GM12864 (cell line): ENCODE measurements at regions not wholly inside any gene's neighbourhood (a gene's known extent, or its start where the extent isn't known, plus 50 kb on each side); places are given as distances from the start of the nearest gene placed in this dataset.
"Not testable (repeated sequence)": the region's sequence is repeated elsewhere in the genome, so short reads cannot be mapped to it uniquely, and the experiment has no call there.

ENCODE experiments used
- DNase-seq: peaks from one replicate; pipeline ENCODE4 v3.0.0-alpha.2; 2011; ENCODE audit warnings: low read depth
- H3K4me3 ChIP-seq: 2 replicates; pipeline ENCODE4 v1.5.1; 2011; ENCODE audit warnings: mild to moderate bottlenecking, low read depth, low read length, control low read depth
- CTCF ChIP-seq: IDR thresholded peaks from 2 replicates; pipeline ENCODE4 v1.5.1; 2011; ENCODE audit warnings: low read depth, mild to moderate bottlenecking, moderate library complexity, low read length, control low read depth, inconsistent platforms; ENCODE audit errors: missing control alignments

DNA sequence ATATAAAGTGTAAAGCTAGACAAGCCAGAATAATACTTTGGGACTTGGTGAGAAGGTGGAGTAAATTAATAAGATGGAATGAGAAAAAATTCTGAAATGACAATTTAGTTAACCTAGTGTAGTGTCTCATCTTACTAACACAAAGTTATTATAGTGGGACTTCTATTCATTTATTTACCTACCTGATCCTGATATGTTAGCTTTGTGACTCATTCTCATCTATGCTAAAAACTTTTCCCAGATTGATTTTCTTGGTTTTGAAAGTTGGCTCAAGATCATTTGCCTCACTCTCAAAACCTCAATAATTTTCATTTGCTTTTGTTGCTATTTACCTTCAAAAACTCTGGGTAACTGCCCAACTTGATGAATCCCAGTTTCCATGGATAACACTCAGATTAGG lies 698.6 kb downstream of the SH3BGRL start:
- DNase-seq: no peak

DNA sequence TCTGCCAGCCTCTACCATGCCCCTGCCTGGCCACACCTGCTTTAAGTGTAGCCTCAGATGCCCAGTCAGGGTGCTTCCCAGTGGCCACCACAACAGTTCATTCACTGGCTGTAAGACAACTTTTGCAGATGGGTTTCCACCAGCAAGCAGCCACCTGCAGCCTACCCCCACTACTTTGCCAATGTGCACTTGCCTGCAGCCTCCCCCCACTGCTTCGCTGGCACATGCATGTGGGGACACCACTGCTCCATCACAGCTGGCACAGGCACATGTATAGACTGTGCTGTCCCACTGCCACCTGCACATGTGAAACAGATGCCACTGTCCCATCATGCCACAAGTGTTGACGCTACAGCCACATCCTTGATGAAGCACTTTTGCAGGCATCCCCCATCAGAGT lies 723.9 kb downstream of the SH3BGRL start:
- no peak overlapping the region for H3K4me3 ChIP-seq
- DNase-seq: no peak
- TF ChIP-seq CTCF: no peak

More for the DNA sequence above, 698.6 kb downstream of the SH3BGRL start:
- no peak overlapping the region for H3K4me3 ChIP-seq
- no peak for TF ChIP-seq CTCF

GRCh38 chrX:81945911-81946310 lies 744.0 kb downstream of the SH3BGRL start:
- H3K4me3 ChIP-seq, DNase-seq: not testable (repeated sequence)

GRCh38 chrX:81957318-81957717 lies 755.4 kb downstream of the SH3BGRL start:
- TF ChIP-seq CTCF: no peak
- H3K4me3 ChIP-seq: no peak overlapping the region

DNA sequence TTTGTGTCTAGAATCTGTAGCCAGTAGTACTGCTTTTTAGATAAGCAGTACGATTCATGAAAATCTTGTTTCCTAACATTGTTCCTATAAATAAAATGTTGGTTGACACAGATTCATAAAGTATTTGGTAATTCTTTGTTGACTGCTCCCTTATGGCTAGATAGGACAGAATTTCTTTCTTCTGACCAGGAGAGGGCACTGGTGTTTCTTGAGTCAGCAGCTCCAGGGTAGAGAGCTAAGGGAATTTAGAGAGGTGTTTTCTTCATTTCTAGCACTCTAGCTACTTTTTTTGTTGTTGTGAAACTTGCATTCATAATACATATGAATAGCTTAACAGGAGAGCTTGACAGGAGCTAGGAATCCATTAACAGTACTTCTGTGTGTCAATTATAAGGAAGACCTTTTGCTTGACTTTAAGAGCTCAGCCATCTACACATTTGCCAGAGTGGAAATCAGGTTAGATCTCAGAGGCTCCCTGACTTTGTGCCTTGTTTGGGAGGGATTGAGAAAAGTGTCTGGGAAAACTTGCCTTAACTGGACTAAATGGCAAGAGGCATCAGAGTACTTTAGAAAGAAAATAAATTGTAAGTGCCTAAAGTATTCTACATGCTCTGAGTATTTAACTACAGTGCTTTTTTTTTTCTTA lies 756.1 kb downstream of the SH3BGRL start:
- no peak for TF ChIP-seq CTCF
- no peak overlapping the region for H3K4me3 ChIP-seq
- no peak for DNase-seq

More at GRCh38 chrX:81957318-81957717, 755.4 kb downstream of the SH3BGRL start:
- no peak for DNase-seq

DNA sequence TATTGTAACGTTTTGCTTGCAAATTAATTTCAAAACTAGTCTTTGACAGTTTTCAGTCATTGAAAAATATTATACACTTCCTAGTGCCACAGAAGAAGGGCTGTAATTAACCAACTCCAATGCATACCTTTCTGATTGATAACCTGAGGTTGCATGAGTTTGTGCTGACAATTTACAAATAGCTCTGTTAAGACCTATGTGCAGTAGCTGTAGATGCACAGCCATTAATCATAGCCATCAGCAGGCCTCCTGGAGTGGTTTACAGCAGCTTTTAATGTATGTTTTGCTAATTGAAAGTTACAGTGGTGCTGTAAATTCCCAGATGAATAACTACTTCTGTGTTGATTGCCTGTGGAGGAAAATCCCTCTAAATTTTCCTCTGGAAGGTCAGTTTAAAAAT lies 758.1 kb downstream of the SH3BGRL start:
- H3K4me3 ChIP-seq: no peak overlapping the region
- DNase-seq: no peak
- no peak for TF ChIP-seq CTCF

DNA sequence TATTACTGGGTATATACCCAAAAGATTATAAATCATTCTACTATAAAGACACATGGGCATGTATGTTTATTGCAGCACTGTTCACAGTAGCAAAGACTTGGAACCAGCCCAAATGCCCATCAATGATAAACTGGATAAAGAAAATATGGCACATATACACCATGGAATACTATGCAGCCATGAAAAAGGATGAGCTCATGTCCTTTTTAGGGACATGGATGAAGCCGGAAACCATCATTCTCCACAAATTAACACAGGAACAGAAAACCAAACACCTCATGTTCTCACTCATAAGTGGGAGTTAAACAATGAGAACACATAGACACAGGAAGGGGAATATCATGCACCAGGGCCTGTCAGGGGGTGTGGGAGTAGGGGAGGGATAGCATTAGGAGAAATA lies 772.5 kb downstream of the SH3BGRL start:
- not testable (repeated sequence) for DNase-seq, H3K4me3 ChIP-seq

- no peak overlapping the region for H3K4me3 ChIP-seq
- no peak for DNase-seq
- TF ChIP-seq CTCF: no peak
Measured at GRCh38 chrX:81979806-81980515, 778.1 kb downstream of the SH3BGRL start.

DNA sequence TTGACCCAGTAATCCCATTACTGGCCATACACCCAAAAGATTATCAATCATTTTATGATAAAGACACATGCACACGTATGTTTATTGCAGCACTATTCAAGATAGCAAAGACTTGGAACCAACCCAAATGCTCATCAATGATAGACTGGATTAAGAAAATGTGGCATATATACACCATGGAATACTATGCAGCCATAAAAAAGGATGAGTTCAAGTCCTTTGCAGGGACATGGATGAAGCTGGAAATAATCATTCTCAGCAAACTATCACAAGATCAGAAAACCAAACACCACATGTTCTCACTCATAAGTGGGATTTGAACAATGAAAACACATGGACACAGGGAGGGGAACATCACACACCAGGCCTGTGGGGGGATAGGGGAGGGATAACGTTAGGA lies 785.3 kb downstream of the SH3BGRL start:
- not testable (repeated sequence) for DNase-seq, H3K4me3 ChIP-seq
